Esophagus (tissue), 2 donors: ENCODE measurements at regions not wholly inside any gene's neighbourhood (a gene's known extent, or its start where the extent isn't known, plus 50 kb on each side); places are given as distances from the start of the nearest gene placed in this dataset.

Source experiments
- H3K27ac ChIP-seq, 2 donors: one replicate each; pipeline ENCODE4 v1.5.1; 2013; ENCODE audit warnings: low read depth in 2 of 2, mild to moderate bottlenecking in 2 of 2, inconsistent platforms in 1 of 2, low read length in 1 of 2, moderate library complexity in 1 of 2
- H3K27me3 ChIP-seq, 2 donors: one replicate each; pipeline ENCODE4 v1.6.1; 2013; ENCODE audit warnings: low read length in 2 of 2, control low read depth in 1 of 2, mild to moderate bottlenecking in 1 of 2; ENCODE audit not compliant: insufficient read depth in 2 of 2, control insufficient read depth in 1 of 2
- H3K36me3 ChIP-seq, 2 donors: one replicate each; pipeline ENCODE4 v1.6.1; 2013; ENCODE audit warnings: low read length in 1 of 2; ENCODE audit not compliant: control insufficient read depth in 2 of 2, insufficient read depth in 2 of 2
- H3K4me1 ChIP-seq, 2 donors: one replicate each; pipeline ENCODE4 v1.6.1; 2013; ENCODE audit warnings: low read length in 1 of 2; ENCODE audit not compliant: control insufficient read depth in 2 of 2, insufficient read depth in 2 of 2
- H3K4me3 ChIP-seq, 2 donors: one replicate each; pipeline ENCODE4 v1.5.1; 2013; ENCODE audit warnings: low read length in 2 of 2, mild to moderate bottlenecking in 2 of 2, low read depth in 1 of 2, moderate library complexity in 1 of 2
- H3K9me3 ChIP-seq, 2 donors: one replicate each; pipeline ENCODE4 v1.6.1; 2013; ENCODE audit warnings: mild to moderate bottlenecking in 2 of 2, low read depth in 1 of 2, low read length in 1 of 2, moderate library complexity in 1 of 2; ENCODE audit not compliant: control insufficient read depth in 2 of 2, insufficient read depth in 1 of 2
- WGBS, 2 donors: extraction: QIAGEN DNeasy Blood & Tissue Kit; methylation state at CpG; one replicate each; pipeline ENCODE4 v1.1.7; 2013; 5-methylcytosine and 5-hydroxymethylcytosine counted together
- donor health status: healthy with polysubstance abuse.
- donor health status: Bipolar disorder and iron deficiency.

GRCh38 chr2:21981127-21981526 lies 857.4 kb downstream of the TDRD15 start:
- no peak overlapping the region for H3K27ac ChIP-seq
- no peak overlapping the region for H3K4me3 ChIP-seq
- WGBS, 2 donors, result 92 to 94% methylated on average over 1 of the region's 1 CpG
- H3K4me1 ChIP-seq, result no peaks in the 10 kb centered on the region
- no peaks in the 10 kb centered on the region for H3K27me3 ChIP-seq
- H3K36me3 ChIP-seq, result no peaks in the 10 kb centered on the region
- peaks cover 0 to 2% of the 10 kb centered on the region in 2 donors for H3K9me3 ChIP-seq

- Histone ChIP-seq H3K36me3 (no peaks in the 10 kb centered on the region), H3K4me1 (no peaks in the 10 kb centered on the region), H3K27me3 (no peaks in the 10 kb centered on the region), H3K27ac (no peak overlapping the region), H3K4me3 (no peak overlapping the region), H3K9me3 (peaks cover 0 to 7% of the 10 kb centered on the region in 2 donors)
- 86 to 94% methylated on average over 1 of the region's 1 CpG for WGBS, 2 donors
Observed at GRCh38 chr2:21993002-21993401, 869.2 kb downstream of the TDRD15 start.

GRCh38 chr2:21996339-21996738 lies 872.6 kb downstream of the TDRD15 start:
- H3K27me3 ChIP-seq, result no peaks in the 10 kb centered on the region
- no peaks in the 10 kb centered on the region for H3K4me1 ChIP-seq
- H3K4me3 ChIP-seq, result no peak overlapping the region
- no peak overlapping the region for H3K27ac ChIP-seq
- H3K9me3 ChIP-seq, result peaks cover 0 to 7% of the 10 kb centered on the region in 2 donors
- 61 to 73% methylated on average over 5 of the region's 5 CpGs for WGBS, 2 donors
- H3K36me3 ChIP-seq, result no peaks in the 10 kb centered on the region

- Histone ChIP-seq H3K4me3 (no peak overlapping the region), H3K36me3 (no peaks in the 10 kb centered on the region), H3K27me3 (no peaks in the 10 kb centered on the region), H3K4me1 (no peaks in the 10 kb centered on the region), H3K27ac (no peak overlapping the region), H3K9me3 (no peaks in the 10 kb centered on the region)
- whole genome bisulfite sequencing, 2 donors, result 39 to 48% methylated on average over 1 of the region's 1 CpG
Observed at GRCh38 chr2:21999522-21999921, 875.8 kb downstream of the TDRD15 start.

GRCh38 chr2:22002066-22002465 lies 878.3 kb downstream of the TDRD15 start:
- H3K36me3 ChIP-seq, result no peaks in the 10 kb centered on the region
- no peak overlapping the region for H3K27ac ChIP-seq
- no peaks in the 10 kb centered on the region for H3K4me1 ChIP-seq
- WGBS, 2 donors, result 38 to 55% methylated on average over 1 of the region's 1 CpG
- no peaks in the 10 kb centered on the region for H3K27me3 ChIP-seq
- H3K9me3 ChIP-seq, result no peaks in the 10 kb centered on the region
- no peak overlapping the region for H3K4me3 ChIP-seq

GRCh38 chr2:22003270-22003669 lies 879.5 kb downstream of the TDRD15 start:
- WGBS, 2 donors, result 33 to 49% methylated on average over 3 of the region's 3 CpGs
- Histone ChIP-seq H3K9me3 (no peaks in the 10 kb centered on the region), H3K4me3 (no peak overlapping the region), H3K27ac (no peak overlapping the region), H3K4me1 (no peaks in the 10 kb centered on the region), H3K36me3 (no peaks in the 10 kb centered on the region), H3K27me3 (no peaks in the 10 kb centered on the region)

GRCh38 chr2:22011048-22011447 lies 887.3 kb downstream of the TDRD15 start:
- Histone ChIP-seq H3K4me1 (no peaks in the 10 kb centered on the region), H3K9me3 (no peaks in the 10 kb centered on the region), H3K27me3 (no peaks in the 10 kb centered on the region), H3K27ac (no peak overlapping the region), H3K36me3 (no peaks in the 10 kb centered on the region), H3K4me3 (no peak overlapping the region)
- WGBS, 2 donors, result 64 to 75% methylated on average over 1 of the region's 1 CpG

GRCh38 chr2:22020091-22020742 lies 896.4 kb downstream of the TDRD15 start:
- H3K4me1 ChIP-seq, result no peaks in the 10 kb centered on the region
- H3K27ac ChIP-seq, result no peak overlapping the region
- WGBS, 2 donors, result 67 to 70% methylated on average over 6 of the region's 6 CpGs
- H3K36me3 ChIP-seq, result no peaks in the 10 kb centered on the region
- no peak overlapping the region for H3K4me3 ChIP-seq
- H3K9me3 ChIP-seq, result no peaks in the 10 kb centered on the region
- H3K27me3 ChIP-seq, result no peaks in the 10 kb centered on the region

GRCh38 chr2:22027345-22028005 lies 903.7 kb downstream of the TDRD15 start:
- H3K36me3 ChIP-seq, result no peaks in the 10 kb centered on the region
- no peak overlapping the region for H3K27ac ChIP-seq
- H3K9me3 ChIP-seq, result no peaks in the 10 kb centered on the region
- 43 to 49% methylated on average over 2 of the region's 2 CpGs for WGBS, 2 donors
- no peak overlapping the region for H3K4me3 ChIP-seq
- H3K4me1 ChIP-seq, result no peaks in the 10 kb centered on the region
- no peaks in the 10 kb centered on the region for H3K27me3 ChIP-seq

- no peaks in the 10 kb centered on the region for H3K4me1 ChIP-seq
- no peaks in the 10 kb centered on the region for H3K27me3 ChIP-seq
- H3K9me3 ChIP-seq, result no peaks in the 10 kb centered on the region
- WGBS, 2 donors, result 47 to 60% methylated on average over 1 of the region's 1 CpG
- H3K27ac ChIP-seq, result no peak overlapping the region
- no peaks in the 10 kb centered on the region for H3K36me3 ChIP-seq
- H3K4me3 ChIP-seq, result no peak overlapping the region
Observed at GRCh38 chr2:22035361-22035830, 911.6 kb downstream of the TDRD15 start.
